Prostate gland (tissue), 2 donors: ENCODE measurements at regions not wholly inside any gene's neighbourhood (a gene's known extent, or its start where the extent isn't known, plus 50 kb on each side); places are given as distances from the start of the nearest gene placed in this dataset.
"Not testable (repeated sequence)": the region's sequence is repeated elsewhere in the genome, so short reads cannot be mapped to it uniquely, and the experiment has no call there.

Experiments
- DNase-seq: peaks from one replicate; pipeline ENCODE4 v3.0.0-alpha.2; 2019; ENCODE audit warnings: low spot score
- H3K27ac ChIP-seq, 2 donors: fragments of 200-600 bp; sonication (generic); 2 replicates each; pipeline ENCODE4 v1.5.1; 2017 to 2019
- H3K27me3 ChIP-seq: fragments of 200-600 bp; sonication (generic); replicated peaks from 2 replicates; pipeline ENCODE4 v1.5.1; 2019; ENCODE audit not compliant: insufficient read depth
- H3K36me3 ChIP-seq, 2 donors: fragments of 200-600 bp; sonication (generic); 1 replicate in 1 of 2; 2 replicates in 1 of 2; pipeline versions ENCODE4 v1.5.1 to v1.8.1; 2017 to 2019
- H3K4me1 ChIP-seq: fragments of 200-600 bp; sonication (generic); replicated peaks from 2 replicates; pipeline ENCODE4 v1.5.1; 2019
- H3K4me3 ChIP-seq, 2 donors: fragments of 200-600 bp; sonication (generic); 2 replicates each; pipeline ENCODE4 v1.5.1; 2017 to 2019
- H3K9me3 ChIP-seq: fragments of 200-600 bp; sonication (generic); 2 replicates; pipeline ENCODE4 v1.5.1; 2017
- CTCF ChIP-seq, 4 experiments: fragments of 200-600 bp in 2 of 4; fragments of 450-650 bp in 2 of 4; sonication (generic) in 2 of 4; IDR thresholded peaks; 1 replicate in 3 of 4; 2 replicates in 1 of 4; pipeline ENCODE4 v1.5.1; 2016 to 2019; ENCODE audit warnings: antibody characterized with exemption in 4 of 4, mild to moderate bottlenecking in 2 of 4, moderate library complexity in 2 of 4
- POLR2A ChIP-seq: fragments of 450-650 bp; IDR thresholded peaks from one replicate; pipeline ENCODE4 v1.6.1; 2016; ENCODE audit warnings: antibody characterized with exemption, mild to moderate bottlenecking
- POLR2AphosphoS5 ChIP-seq: sonication (generic); formaldehyde crosslinking; IDR thresholded peaks from one replicate; pipeline ENCODE4 v1.6.1; 2017; ENCODE audit warnings: antibody characterized with exemption
- WGBS: methylation state at CpG from one replicate; pipeline ENCODE4 v1.1.5; 2018; 5-methylcytosine and 5-hydroxymethylcytosine counted together
- intact Hi-C: fragments of 100-400 bp; cut with DNase I; formaldehyde crosslinking; loops from one replicate; pipeline ENCODE4 v1.14.2; 2022

- no peaks in the 10 kb centered on the region for H3K9me3 ChIP-seq
- H3K4me3 ChIP-seq, result no peak overlapping the region
- DNase-seq, result no peak
- no peak overlapping the region for H3K27ac ChIP-seq
- H3K4me1 ChIP-seq, result no peaks in the 10 kb centered on the region
- intact Hi-C loops, result no loop called here
- no peaks in the 10 kb centered on the region for H3K36me3 ChIP-seq
- TF ChIP-seq POLR2A, result no peak
- no peak for TF ChIP-seq POLR2AphosphoS5
- no peak for TF ChIP-seq CTCF (IDR thresholded peaks at IDR 0.05)
- no peaks in the 10 kb centered on the region for H3K27me3 ChIP-seq
Observed at GRCh38 chr14:86739761-86740160, 1209.8 kb downstream of the FLRT2 start.

- intact Hi-C loops, H3K4me3 ChIP-seq: not testable (repeated sequence)
- 70% methylated on average over 2 of the region's 2 CpGs for WGBS
Observed at GRCh38 chr14:86731427-86731826, 1201.5 kb downstream of the FLRT2 start.

GRCh38 chr14:86723254-86723624 lies 1193.3 kb downstream of the FLRT2 start:
- intact Hi-C loops, result no loop called here

More at GRCh38 chr14:86731427-86731826, 1201.5 kb downstream of the FLRT2 start:
- H3K9me3 ChIP-seq, H3K4me1 ChIP-seq, H3K36me3 ChIP-seq, H3K27ac ChIP-seq, DNase-seq, H3K27me3 ChIP-seq: not testable (repeated sequence)

GRCh38 chr14:86722612-86723253 lies 1192.8 kb downstream of the FLRT2 start:
- no peak for DNase-seq
- no peak overlapping the region for H3K27ac ChIP-seq
- H3K36me3 ChIP-seq, result no peaks in the 10 kb centered on the region
- intact Hi-C loops, result no loop called here
- H3K9me3 ChIP-seq, result no peaks in the 10 kb centered on the region
- no peak overlapping the region for H3K4me3 ChIP-seq
- H3K27me3 ChIP-seq, result no peaks in the 10 kb centered on the region
- no peaks in the 10 kb centered on the region for H3K4me1 ChIP-seq
- TF ChIP-seq CTCF (IDR thresholded peaks at IDR 0.05), result no peak
- WGBS, result 88% methylated on average over 2 of the region's 2 CpGs

More at GRCh38 chr14:86723254-86723624, 1193.3 kb downstream of the FLRT2 start:
- no peaks in the 10 kb centered on the region for H3K9me3 ChIP-seq
- no peaks in the 10 kb centered on the region for H3K27me3 ChIP-seq
- H3K36me3 ChIP-seq, result no peaks in the 10 kb centered on the region
- no peak overlapping the region for H3K4me3 ChIP-seq
- TF ChIP-seq CTCF (IDR thresholded peaks at IDR 0.05), result no peak
- TF ChIP-seq POLR2A, result no peak
- TF ChIP-seq POLR2AphosphoS5, result no peak
- no peak for DNase-seq
- no peaks in the 10 kb centered on the region for H3K4me1 ChIP-seq
- no peak overlapping the region for H3K27ac ChIP-seq

GRCh38 chr14:86714575-86714974 lies 1184.6 kb downstream of the FLRT2 start:
- no peaks in the 10 kb centered on the region for H3K27me3 ChIP-seq
- intact Hi-C loops, result no loop called here

More at GRCh38 chr14:86714575-86714974, 1184.6 kb downstream of the FLRT2 start:
- no peak for TF ChIP-seq POLR2AphosphoS5
- TF ChIP-seq POLR2A, result no peak
- no peak for TF ChIP-seq CTCF (IDR thresholded peaks at IDR 0.05)
- H3K4me3 ChIP-seq, result no peak overlapping the region
- no peaks in the 10 kb centered on the region for H3K9me3 ChIP-seq
- no peak for DNase-seq
- H3K36me3 ChIP-seq, result no peaks in the 10 kb centered on the region
- no peak overlapping the region for H3K27ac ChIP-seq
- H3K4me1 ChIP-seq, result no peaks in the 10 kb centered on the region
